Breast epithelium (tissue), 3 donors: ENCODE measurements at regions not wholly inside any gene's neighbourhood (a gene's known extent, or its start where the extent isn't known, plus 50 kb on each side); places are given as distances from the start of the nearest gene placed in this dataset.

Experiments used
- POLR2A ChIP-seq: fragments of 450-650 bp; IDR thresholded peaks from one replicate; pipeline ENCODE4 v1.6.1; 2016; ENCODE audit warnings: antibody characterized with exemption, mild to moderate bottlenecking, moderate library complexity
- POLR2AphosphoS5 ChIP-seq, 3 donors: sonication (generic); formaldehyde crosslinking; IDR thresholded peaks; one replicate each; pipeline ENCODE4 v1.6.1; 2017; ENCODE audit warnings: antibody characterized with exemption in 3 of 3
- TF ChIP-seq, protein P1 (sequence below), 3 donors: fragments of 450-650 bp; IDR thresholded peaks; one replicate each; pipeline ENCODE4 v1.5.1; 2016 to 2017; ENCODE audit warnings: antibody characterized with exemption in 3 of 3, mild to moderate bottlenecking in 3 of 3, moderate library complexity in 3 of 3

DNA sequence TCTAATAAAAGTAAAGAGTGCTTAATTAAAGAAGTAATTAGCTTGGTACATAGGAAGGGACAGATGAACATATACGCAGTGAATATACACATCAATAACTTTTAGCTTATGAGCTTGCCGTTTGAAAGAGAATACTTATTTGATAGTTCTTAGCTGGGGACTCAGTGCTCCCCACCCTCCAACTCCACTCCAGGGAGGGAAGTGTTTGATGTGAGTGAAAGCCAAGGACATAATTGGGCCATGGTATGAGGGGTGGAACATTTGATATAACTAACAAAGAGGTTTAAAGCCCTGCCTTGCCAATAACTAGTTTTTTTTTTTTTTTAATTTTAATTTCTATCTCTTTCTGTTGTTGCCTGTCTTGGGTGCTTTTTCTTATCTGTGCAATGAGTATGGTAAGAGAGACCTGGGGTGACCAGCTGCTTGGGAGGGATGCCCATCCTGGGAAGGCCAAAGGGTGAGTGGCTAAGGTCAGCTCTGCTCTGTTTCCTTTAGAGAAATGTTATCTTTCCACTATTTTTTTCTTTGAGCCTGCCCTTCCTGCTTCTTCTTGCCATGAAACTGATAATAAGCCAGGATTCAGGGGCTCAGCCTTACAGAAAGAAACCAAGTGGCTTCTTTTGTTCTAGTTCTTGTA is 132.8 kb upstream of the CPSF6 start:
- TF ChIP-seq, protein P1, sequence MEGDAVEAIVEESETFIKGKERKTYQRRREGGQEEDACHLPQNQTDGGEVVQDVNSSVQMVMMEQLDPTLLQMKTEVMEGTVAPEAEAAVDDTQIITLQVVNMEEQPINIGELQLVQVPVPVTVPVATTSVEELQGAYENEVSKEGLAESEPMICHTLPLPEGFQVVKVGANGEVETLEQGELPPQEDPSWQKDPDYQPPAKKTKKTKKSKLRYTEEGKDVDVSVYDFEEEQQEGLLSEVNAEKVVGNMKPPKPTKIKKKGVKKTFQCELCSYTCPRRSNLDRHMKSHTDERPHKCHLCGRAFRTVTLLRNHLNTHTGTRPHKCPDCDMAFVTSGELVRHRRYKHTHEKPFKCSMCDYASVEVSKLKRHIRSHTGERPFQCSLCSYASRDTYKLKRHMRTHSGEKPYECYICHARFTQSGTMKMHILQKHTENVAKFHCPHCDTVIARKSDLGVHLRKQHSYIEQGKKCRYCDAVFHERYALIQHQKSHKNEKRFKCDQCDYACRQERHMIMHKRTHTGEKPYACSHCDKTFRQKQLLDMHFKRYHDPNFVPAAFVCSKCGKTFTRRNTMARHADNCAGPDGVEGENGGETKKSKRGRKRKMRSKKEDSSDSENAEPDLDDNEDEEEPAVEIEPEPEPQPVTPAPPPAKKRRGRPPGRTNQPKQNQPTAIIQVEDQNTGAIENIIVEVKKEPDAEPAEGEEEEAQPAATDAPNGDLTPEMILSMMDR (IDR thresholded peaks at IDR 0.05), result no peak
- TF ChIP-seq POLR2AphosphoS5 (IDR thresholded peaks at IDR 0.05) (no peak), POLR2A (no peak)
